Neural cell (in vitro differentiated cells): ENCODE measurements at regions not wholly inside any gene's neighbourhood (a gene's known extent, or its start where the extent isn't known, plus 50 kb on each side); places are given as distances from the start of the nearest gene placed in this dataset.

Experiments used
- EP300 ChIP-seq: fragments of 450-650 bp; conservative IDR thresholded peaks from 2 replicates; pipeline ENCODE4 v1.6.1; 2014; ENCODE audit warnings: antibody characterized with exemption, mild to moderate bottlenecking, moderate library complexity; ENCODE audit not compliant: poor library complexity, severe bottlenecking
- EZH2 ChIP-seq: fragments of 200-600, 300-800 bp; shearing (Covaris generic), sonication (generic); IDR thresholded peaks from 2 replicates; pipeline ENCODE4 v1.6.1; 2014; ENCODE audit warnings: antibody characterized with exemption, low read length, borderline replicate concordance, mild to moderate bottlenecking; ENCODE audit not compliant: insufficient read depth, poor library complexity, severe bottlenecking
- MXI1 ChIP-seq: fragments of 450-650 bp; conservative IDR thresholded peaks from 2 replicates; pipeline ENCODE4 v1.6.1; 2014; ENCODE audit warnings: antibody characterized with exemption, mild to moderate bottlenecking; ENCODE audit not compliant: poor library complexity, severe bottlenecking
- POLR2AphosphoS5 ChIP-seq: IDR thresholded peaks from 2 replicates; pipeline ENCODE4 v1.6.1; 2012
- RAD21 ChIP-seq: fragments of 450-650 bp; conservative IDR thresholded peaks from 2 replicates; pipeline ENCODE4 v1.6.1; 2014; ENCODE audit warnings: antibody characterized with exemption, mild to moderate bottlenecking, moderate library complexity
- REST ChIP-seq: IDR thresholded peaks from 2 replicates; pipeline ENCODE4 v1.6.1; 2012; ENCODE audit warnings: borderline replicate concordance
- SMC3 ChIP-seq: fragments of 450-650 bp; conservative IDR thresholded peaks from 2 replicates; pipeline ENCODE4 v1.6.1; 2014; ENCODE audit warnings: antibody characterized with exemption, mild to moderate bottlenecking, moderate library complexity; ENCODE audit not compliant: poor library complexity
- TAF1 ChIP-seq: IDR thresholded peaks from 2 replicates; pipeline ENCODE4 v1.6.1; 2012; ENCODE audit warnings: low read depth
- TF ChIP-seq, protein P1 (sequence below): fragments of 450-650 bp; IDR thresholded peaks from 2 replicates; pipeline ENCODE4 v1.5.1; 2014; ENCODE audit warnings: antibody characterized with exemption, mild to moderate bottlenecking, moderate library complexity; ENCODE audit not compliant: poor library complexity, severe bottlenecking

- TF ChIP-seq, protein P1, sequence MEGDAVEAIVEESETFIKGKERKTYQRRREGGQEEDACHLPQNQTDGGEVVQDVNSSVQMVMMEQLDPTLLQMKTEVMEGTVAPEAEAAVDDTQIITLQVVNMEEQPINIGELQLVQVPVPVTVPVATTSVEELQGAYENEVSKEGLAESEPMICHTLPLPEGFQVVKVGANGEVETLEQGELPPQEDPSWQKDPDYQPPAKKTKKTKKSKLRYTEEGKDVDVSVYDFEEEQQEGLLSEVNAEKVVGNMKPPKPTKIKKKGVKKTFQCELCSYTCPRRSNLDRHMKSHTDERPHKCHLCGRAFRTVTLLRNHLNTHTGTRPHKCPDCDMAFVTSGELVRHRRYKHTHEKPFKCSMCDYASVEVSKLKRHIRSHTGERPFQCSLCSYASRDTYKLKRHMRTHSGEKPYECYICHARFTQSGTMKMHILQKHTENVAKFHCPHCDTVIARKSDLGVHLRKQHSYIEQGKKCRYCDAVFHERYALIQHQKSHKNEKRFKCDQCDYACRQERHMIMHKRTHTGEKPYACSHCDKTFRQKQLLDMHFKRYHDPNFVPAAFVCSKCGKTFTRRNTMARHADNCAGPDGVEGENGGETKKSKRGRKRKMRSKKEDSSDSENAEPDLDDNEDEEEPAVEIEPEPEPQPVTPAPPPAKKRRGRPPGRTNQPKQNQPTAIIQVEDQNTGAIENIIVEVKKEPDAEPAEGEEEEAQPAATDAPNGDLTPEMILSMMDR = no peak
- TF ChIP-seq EZH2 (no peak), REST (no peak), TAF1 (no peak), EP300 (no peak), POLR2AphosphoS5 (no peak), MXI1 (no peak), RAD21 (no peak), SMC3 (no peak)
Observed at GRCh38 chr13:44294876-44295275, 78.7 kb upstream of the SERP2 start.
